HL-60 (cell line): ENCODE measurements at regions not wholly inside any gene's neighbourhood (a gene's known extent, or its start where the extent isn't known, plus 50 kb on each side); places are given as distances from the start of the nearest gene placed in this dataset.

Experiments used
- DNase-seq, 2 experiments: peaks; one replicate each; pipeline ENCODE4 v3.0.0-alpha.2; 2010 to 2020; ENCODE audit warnings: low read depth in 1 of 2, low spot score in 1 of 2
- H3K27ac ChIP-seq: fragments of 250-450 bp; sonication (Bioruptor Pico); replicated peaks from 2 replicates; pipeline ENCODE4 v1.5.1; 2020; ENCODE audit warnings: mild to moderate bottlenecking, moderate library complexity
- H3K27me3 ChIP-seq: fragments of 250-450 bp; sonication (Bioruptor Pico); 2 replicates; pipeline ENCODE4 v1.5.1; 2021; ENCODE audit warnings: mild to moderate bottlenecking, moderate library complexity; ENCODE audit not compliant: insufficient read depth, poor library complexity, severe bottlenecking
- H3K4me3 ChIP-seq: replicated peaks from 2 replicates; pipeline ENCODE4 v1.5.1; 2011; ENCODE audit warnings: mild to moderate bottlenecking, control low read depth, low read length; ENCODE audit not compliant: insufficient read depth
- CTCF ChIP-seq: IDR thresholded peaks from one replicate; pipeline ENCODE4 v1.5.1; 2011; ENCODE audit warnings: low read length, control low read depth, inconsistent platforms; ENCODE audit not compliant: insufficient read depth
- GABPA ChIP-seq: IDR thresholded peaks from 2 replicates; pipeline ENCODE4 v1.6.1; 2012; ENCODE audit warnings: low read depth
- POLR2AphosphoS5 ChIP-seq: IDR thresholded peaks from 2 replicates; pipeline ENCODE4 v1.6.1; 2012; ENCODE audit warnings: low read depth
- REST ChIP-seq: IDR thresholded peaks from 2 replicates; pipeline ENCODE4 v1.6.1; 2012; ENCODE audit warnings: low read depth; ENCODE audit not compliant: insufficient replicate concordance
- SPI1 ChIP-seq: IDR thresholded peaks from 2 replicates; pipeline ENCODE4 v1.6.1; 2012; ENCODE audit warnings: low read depth, mild to moderate bottlenecking, borderline replicate concordance

- Histone ChIP-seq H3K27ac (no peak overlapping the region), H3K27me3 (no peaks in the 10 kb centered on the region), H3K4me3 (no peak overlapping the region)
- TF ChIP-seq GABPA = no peak
- no peak for TF ChIP-seq CTCF
- no peak for TF ChIP-seq POLR2AphosphoS5
- TF ChIP-seq REST = no peak
- TF ChIP-seq SPI1 = no peak
- DNase-seq = no peak
Observed at GRCh38 chr4:79666875-79667274, 258.8 kb upstream of the GK2 start.

- no peak for DNase-seq
- Histone ChIP-seq H3K4me3 (no peak overlapping the region), H3K27ac (no peak overlapping the region), H3K27me3 (no peaks in the 10 kb centered on the region)
- TF ChIP-seq GABPA = no peak
- no peak for TF ChIP-seq POLR2AphosphoS5
- no peak for TF ChIP-seq REST
- no peak for TF ChIP-seq SPI1
- no peak for TF ChIP-seq CTCF
Observed at GRCh38 chr4:79666112-79666511, 258.1 kb upstream of the GK2 start.

GRCh38 chr4:79663865-79664264 is 255.8 kb upstream of the GK2 start:
- H3K27ac ChIP-seq = no peak overlapping the region
- TF ChIP-seq SPI1 (no peak), GABPA (no peak), POLR2AphosphoS5 (no peak), CTCF (no peak), REST (no peak)
- no peak for DNase-seq

More at GRCh38 chr4:79663865-79664264, 255.8 kb upstream of the GK2 start:
- H3K27me3 ChIP-seq = no peaks in the 10 kb centered on the region
- H3K4me3 ChIP-seq = no peak overlapping the region
